ENCODE measurements at regions not wholly inside any gene's neighbourhood (a gene's known extent, or its start where the extent isn't known, plus 50 kb on each side); places are given as distances from the start of the nearest gene placed in this dataset.

- no peak overlapping the region for H3K9ac ChIP-seq
- CTCF ChIA-PET = interaction anchor here (1.0 kb wide), 1 partner anchor 14 kb away, joined by 4 read pairs; no protein-coding TSS in a partner anchor
- no peak overlapping the region for H3K4me3 ChIP-seq (ENCODE audit: low read depth in 2 of 2, low read length in 1 of 2)
- H3K79me2 ChIP-seq (ENCODE audit: insufficient read depth) = no peaks in the 10 kb centered on the region
- H3F3A ChIP-seq (replicated peaks; ENCODE audit: insufficient read depth) = no peaks in the 10 kb centered on the region
- no peaks in the 10 kb centered on the region for H3K9me2 ChIP-seq
- no peaks in the 10 kb centered on the region for H4K20me1 ChIP-seq (ENCODE audit: insufficient read depth)
- no peak overlapping the region for H3K27ac ChIP-seq (ENCODE audit: low read depth in 2 of 2, low read length in 1 of 2)
- H2AFZ ChIP-seq (ENCODE audit: low read depth) = no peak overlapping the region
- no peaks in the 10 kb centered on the region for H3K4me1 ChIP-seq (ENCODE audit: control insufficient read depth in 1 of 2, insufficient read depth in 2 of 2, low read depth in 1 of 2, low read length in 1 of 2)
- 0 out of 2 replicates have a peak, but pooled peaks cover 5% of the 10 kb centered on the region for H3K27me3 ChIP-seq (ENCODE audit: insufficient read depth)
- no peaks in the 10 kb centered on the region for H3K36me3 ChIP-seq (replicated peaks in 1 of 2; ENCODE audit: control insufficient read depth in 1 of 2, insufficient read depth in 2 of 2, low read length in 1 of 2)
- no peak overlapping the region for H3K4me2 ChIP-seq
- DNase-seq = no peak
- POLR2A ChIA-PET = no interaction called here
- no peak for TF ChIP-seq TCF12 (IDR thresholded peaks at IDR 0.05)
- no peaks in the 10 kb centered on the region for H3K9me3 ChIP-seq
- 16% methylated on average over 2 of the region's 2 CpGs for WGBS (ENCODE audit: low lambda C conversion rate)
These were observed 75.7 kb upstream of the PPM1H start for GRCh38 chr12:63010698-63011097.

GRCh38 chr12:63008372-63008771, 73.4 kb upstream of the PPM1H start:
- no peaks in the 10 kb centered on the region for H3F3A ChIP-seq (replicated peaks; ENCODE audit: insufficient read depth)
- peaks cover 5% of the 10 kb centered on the region; the same call in 1 of the 2 replicates for H3K27me3 ChIP-seq (ENCODE audit: insufficient read depth)
- no peaks in the 10 kb centered on the region for H3K36me3 ChIP-seq (replicated peaks in 1 of 2; ENCODE audit: control insufficient read depth in 1 of 2, insufficient read depth in 2 of 2, low read length in 1 of 2)
- H3K27ac ChIP-seq (ENCODE audit: low read depth in 2 of 2, low read length in 1 of 2) = no peak overlapping the region
- H4K20me1 ChIP-seq (ENCODE audit: insufficient read depth) = no peaks in the 10 kb centered on the region
- no peaks in the 10 kb centered on the region for H3K79me2 ChIP-seq (ENCODE audit: insufficient read depth)
- H2AFZ ChIP-seq (ENCODE audit: low read depth) = no peak overlapping the region
- ChIA-PET POLR2A (no interaction called here), CTCF (no interaction called here)
- no peak overlapping the region for H3K4me3 ChIP-seq (ENCODE audit: low read depth in 2 of 2, low read length in 1 of 2)
- no peak for DNase-seq
- H3K9me3 ChIP-seq = no peaks in the 10 kb centered on the region
- WGBS (ENCODE audit: low lambda C conversion rate) = 6% methylated on average over 4 of the region's 4 CpGs
- H3K4me2 ChIP-seq = no peak overlapping the region
- no peaks in the 10 kb centered on the region for H3K9me2 ChIP-seq
- no peak overlapping the region for H3K9ac ChIP-seq
- TF ChIP-seq TEAD4 (IDR thresholded peaks at IDR 0.05; ENCODE audit: borderline replicate concordance, insufficient read depth) = no peak
- TF ChIP-seq NFIC (IDR thresholded peaks at IDR 0.05; ENCODE audit: borderline replicate concordance) = no peak
- TF ChIP-seq, protein P1, sequence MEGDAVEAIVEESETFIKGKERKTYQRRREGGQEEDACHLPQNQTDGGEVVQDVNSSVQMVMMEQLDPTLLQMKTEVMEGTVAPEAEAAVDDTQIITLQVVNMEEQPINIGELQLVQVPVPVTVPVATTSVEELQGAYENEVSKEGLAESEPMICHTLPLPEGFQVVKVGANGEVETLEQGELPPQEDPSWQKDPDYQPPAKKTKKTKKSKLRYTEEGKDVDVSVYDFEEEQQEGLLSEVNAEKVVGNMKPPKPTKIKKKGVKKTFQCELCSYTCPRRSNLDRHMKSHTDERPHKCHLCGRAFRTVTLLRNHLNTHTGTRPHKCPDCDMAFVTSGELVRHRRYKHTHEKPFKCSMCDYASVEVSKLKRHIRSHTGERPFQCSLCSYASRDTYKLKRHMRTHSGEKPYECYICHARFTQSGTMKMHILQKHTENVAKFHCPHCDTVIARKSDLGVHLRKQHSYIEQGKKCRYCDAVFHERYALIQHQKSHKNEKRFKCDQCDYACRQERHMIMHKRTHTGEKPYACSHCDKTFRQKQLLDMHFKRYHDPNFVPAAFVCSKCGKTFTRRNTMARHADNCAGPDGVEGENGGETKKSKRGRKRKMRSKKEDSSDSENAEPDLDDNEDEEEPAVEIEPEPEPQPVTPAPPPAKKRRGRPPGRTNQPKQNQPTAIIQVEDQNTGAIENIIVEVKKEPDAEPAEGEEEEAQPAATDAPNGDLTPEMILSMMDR (IDR thresholded peaks at IDR 0.05) = no peak
- no peak for TF ChIP-seq POLR2AphosphoS5 (IDR thresholded peaks at IDR 0.05; ENCODE audit: low read depth, low read length)
- TF ChIP-seq CHD2 (IDR thresholded peaks at IDR 0.05; ENCODE audit: low read length, partially characterized antibody) = no peak
- TF ChIP-seq RAD21 (IDR thresholded peaks at IDR 0.05; ENCODE audit: low read length) = no peak
- TF ChIP-seq RFX5 (IDR thresholded peaks at IDR 0.05; ENCODE audit: low read length) = no peak
- H3K4me1 ChIP-seq (ENCODE audit: control insufficient read depth in 1 of 2, insufficient read depth in 2 of 2, low read depth in 1 of 2, low read length in 1 of 2) = no peaks in the 10 kb centered on the region

DNA sequence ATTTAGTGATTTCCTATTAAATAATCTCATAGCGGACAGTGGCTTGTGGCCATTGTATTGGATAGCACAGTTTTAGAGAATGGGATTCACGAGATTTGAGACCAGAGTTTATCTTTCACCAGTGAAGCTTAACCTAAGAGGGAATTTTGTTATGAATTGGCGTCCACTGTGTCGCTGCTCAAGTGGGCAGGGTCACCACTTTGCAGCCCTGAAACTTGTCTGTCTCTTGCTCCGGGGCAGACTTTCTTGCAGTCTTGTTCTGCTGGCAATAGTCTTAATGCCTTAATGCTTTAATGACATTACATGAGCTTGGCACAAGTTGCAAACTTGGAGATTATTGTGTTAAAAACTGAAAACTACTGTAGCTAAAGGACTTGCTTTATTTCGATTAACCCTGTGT, 72.8 kb upstream of the PPM1H start:
- no peaks in the 10 kb centered on the region for H3K36me3 ChIP-seq (replicated peaks in 1 of 2; ENCODE audit: control insufficient read depth in 1 of 2, insufficient read depth in 2 of 2, low read length in 1 of 2)
- no peak overlapping the region for H3K4me2 ChIP-seq
- H3K4me3 ChIP-seq (ENCODE audit: low read depth in 2 of 2, low read length in 1 of 2) = no peak overlapping the region
- no peak for DNase-seq
- no peaks in the 10 kb centered on the region for H3K79me2 ChIP-seq (ENCODE audit: insufficient read depth)
- no peaks in the 10 kb centered on the region for H3F3A ChIP-seq (replicated peaks; ENCODE audit: insufficient read depth)
- CTCF ChIA-PET = no interaction called here
- H4K20me1 ChIP-seq (ENCODE audit: insufficient read depth) = no peaks in the 10 kb centered on the region
- H3K27me3 ChIP-seq (ENCODE audit: insufficient read depth) = peaks cover 5% of the 10 kb centered on the region; the same call in 1 of the 2 replicates
- H3K9me3 ChIP-seq = no peaks in the 10 kb centered on the region
- WGBS (ENCODE audit: low lambda C conversion rate) = 11% methylated on average over 6 of the region's 6 CpGs
- H3K4me1 ChIP-seq (ENCODE audit: control insufficient read depth in 1 of 2, insufficient read depth in 2 of 2, low read depth in 1 of 2, low read length in 1 of 2) = no peaks in the 10 kb centered on the region
- no peaks in the 10 kb centered on the region for H3K9me2 ChIP-seq
- no peak for TF ChIP-seq FOSL2 (IDR thresholded peaks at IDR 0.05; ENCODE audit: borderline replicate concordance, low read depth)
- TF ChIP-seq, protein P2, sequence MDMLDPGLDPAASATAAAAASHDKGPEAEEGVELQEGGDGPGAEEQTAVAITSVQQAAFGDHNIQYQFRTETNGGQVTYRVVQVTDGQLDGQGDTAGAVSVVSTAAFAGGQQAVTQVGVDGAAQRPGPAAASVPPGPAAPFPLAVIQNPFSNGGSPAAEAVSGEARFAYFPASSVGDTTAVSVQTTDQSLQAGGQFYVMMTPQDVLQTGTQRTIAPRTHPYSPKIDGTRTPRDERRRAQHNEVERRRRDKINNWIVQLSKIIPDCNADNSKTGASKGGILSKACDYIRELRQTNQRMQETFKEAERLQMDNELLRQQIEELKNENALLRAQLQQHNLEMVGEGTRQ (IDR thresholded peaks at IDR 0.05; ENCODE audit: borderline replicate concordance, low read depth, low read length) = no peak
- TF ChIP-seq JUND (IDR thresholded peaks at IDR 0.05) = no peak
- TF ChIP-seq NFIC (IDR thresholded peaks at IDR 0.05; ENCODE audit: borderline replicate concordance) = no peak
- H3K27ac ChIP-seq (ENCODE audit: low read depth in 2 of 2, low read length in 1 of 2) = no peak overlapping the region
- no peak overlapping the region for H2AFZ ChIP-seq (ENCODE audit: low read depth)
- POLR2A ChIA-PET = no interaction called here
- H3K9ac ChIP-seq = no peak overlapping the region

Measured in SK-N-SH (cell line).